WTC11 (cell line): ENCODE measurements at regions not wholly inside any gene's neighbourhood (a gene's known extent, or its start where the extent isn't known, plus 50 kb on each side); places are given as distances from the start of the nearest gene placed in this dataset.

Experiments used
- ATAC-seq: fragments of 200-7000 bp; cut with Tn5 transposase; 2 replicates; pipeline ENCODE4 v1.10.0; 2021; ENCODE audit warnings: mild to moderate bottlenecking, moderate library complexity
- CTCF ChIA-PET: fragments of 300-600 bp; sonication (Branson Sonifier 250); formaldehyde crosslinking; loops from one replicate; lab custom pipeline; 2021; ENCODE audit warnings: antibody characterized with exemption; lab: Charles Lee
- POLR2A ChIA-PET: fragments of 350-600 bp; sonication (Branson Sonifier 250); formaldehyde crosslinking; loops from one replicate; lab custom pipeline; 2021; ENCODE audit warnings: antibody characterized with exemption; lab: Charles Lee
- DNase-seq: peaks from one replicate; pipeline ENCODE4 v3.0.0; 2021; ENCODE audit warnings: low spot score
- H3K27ac Mint-ChIP-seq: 2 replicates; pipeline ENCODE4 v1.8.0; 2021; ENCODE audit warnings: mixed read lengths
- H3K27me3 Mint-ChIP-seq: 2 replicates; pipeline ENCODE4 v1.8.0; 2021; ENCODE audit warnings: low read depth, mild to moderate bottlenecking, moderate library complexity, mixed read lengths
- H3K36me3 Mint-ChIP-seq: 2 replicates; pipeline ENCODE4 v1.8.0; 2021; ENCODE audit warnings: mixed read lengths
- H3K4me1 Mint-ChIP-seq: 2 replicates; pipeline ENCODE4 v1.8.0; 2022; ENCODE audit warnings: mixed read lengths
- H3K4me3 Mint-ChIP-seq: 2 replicates; pipeline ENCODE4 v1.8.0; 2021; ENCODE audit warnings: mild to moderate bottlenecking, moderate library complexity, mixed read lengths
- H3K9me3 Mint-ChIP-seq: 2 replicates; pipeline ENCODE4 v1.8.0; 2021; ENCODE audit warnings: mixed read lengths
- FOXK1 ChIP-seq: sonication (generic); formaldehyde crosslinking; IDR thresholded peaks from 2 replicates; pipeline ENCODE4 v1.8.0; 2022; ENCODE audit warnings: mild to moderate bottlenecking, moderate library complexity, missing genetic modification reagents
- KAT7 ChIP-seq: sonication (generic); formaldehyde crosslinking; IDR thresholded peaks from 2 replicates; pipeline ENCODE4 v1.8.1; 2023; ENCODE audit warnings: missing genetic modification reagents, mild to moderate bottlenecking, borderline replicate concordance
- NFATC4 ChIP-seq: fragments of 250-450 bp; sonication (Bioruptor Pico); IDR thresholded peaks from 2 replicates; pipeline ENCODE4 v1.9.0; 2021; ENCODE audit warnings: mild to moderate bottlenecking
- NFYB ChIP-seq: sonication (generic); formaldehyde crosslinking; conservative IDR thresholded peaks from 2 replicates; pipeline ENCODE4 v1.8.0; 2022; ENCODE audit warnings: low read depth, missing genetic modification reagents
- NR1H2 ChIP-seq: sonication (generic); formaldehyde crosslinking; IDR thresholded peaks from 2 replicates; pipeline ENCODE4 v1.9.0; 2021; ENCODE audit warnings: mild to moderate bottlenecking, moderate library complexity, missing genetic modification reagents
- NR3C1 ChIP-seq: sonication (generic); formaldehyde crosslinking; conservative IDR thresholded peaks from 2 replicates; pipeline ENCODE4 v1.8.1; 2023; ENCODE audit warnings: low read depth, mild to moderate bottlenecking, missing genetic modification reagents
- RELA ChIP-seq: sonication (generic); formaldehyde crosslinking; IDR thresholded peaks from 2 replicates; pipeline ENCODE4 v1.8.1; 2022; ENCODE audit warnings: missing genetic modification reagents, mild to moderate bottlenecking, borderline replicate concordance
- RORB ChIP-seq: fragments of 250-450 bp; sonication (Bioruptor Pico); IDR thresholded peaks from 2 replicates; pipeline ENCODE4 v1.9.0; 2021; ENCODE audit warnings: mild to moderate bottlenecking
- TEAD1 ChIP-seq: sonication (generic); formaldehyde crosslinking; IDR thresholded peaks from 2 replicates; pipeline ENCODE4 v1.8.0; 2022; ENCODE audit warnings: mild to moderate bottlenecking, missing genetic modification reagents
- TEAD4 ChIP-seq: sonication (generic); formaldehyde crosslinking; IDR thresholded peaks from 2 replicates; pipeline ENCODE4 v1.8.0; 2022; ENCODE audit warnings: mild to moderate bottlenecking, missing genetic modification reagents
- ZNF416 ChIP-seq: fragments of 250-450 bp; sonication (Bioruptor Pico); IDR thresholded peaks from 2 replicates; pipeline ENCODE4 v1.9.0; 2021; ENCODE audit warnings: mild to moderate bottlenecking, inconsistent platforms
- TF ChIP-seq, protein P1 (sequence below): sonication (generic); formaldehyde crosslinking; IDR thresholded peaks from 2 replicates; pipeline ENCODE4 v1.8.0; 2023; ENCODE audit warnings: mild to moderate bottlenecking, missing genetic modification reagents
- TF ChIP-seq, protein P2 (sequence below): fragments of 200-600 bp; IDR thresholded peaks from 2 replicates; pipeline ENCODE4 v1.8.0; 2022; ENCODE audit warnings: antibody characterized with exemption
- TF ChIP-seq, protein P3 (sequence below): fragments of 250-450 bp; sonication (Bioruptor Pico); IDR thresholded peaks from 2 replicates; pipeline ENCODE4 v1.9.0; 2021; ENCODE audit warnings: mild to moderate bottlenecking
- TF ChIP-seq, protein P4 (sequence below): sonication (generic); formaldehyde crosslinking; IDR thresholded peaks from 2 replicates; pipeline ENCODE4 v1.8.0; 2023; ENCODE audit warnings: missing genetic modification reagents, mild to moderate bottlenecking, borderline replicate concordance
- TF ChIP-seq, protein P5 (sequence below): sonication (generic); formaldehyde crosslinking; IDR thresholded peaks from 2 replicates; pipeline ENCODE4 v1.8.1; 2022; ENCODE audit warnings: low read depth, mild to moderate bottlenecking, moderate library complexity, missing genetic modification reagents, borderline replicate concordance
- TF ChIP-seq, protein P6 (sequence below): sonication (generic); formaldehyde crosslinking; IDR thresholded peaks from 2 replicates; pipeline ENCODE4 v1.8.1; 2023; ENCODE audit warnings: mild to moderate bottlenecking, missing genetic modification reagents, borderline replicate concordance

DNA sequence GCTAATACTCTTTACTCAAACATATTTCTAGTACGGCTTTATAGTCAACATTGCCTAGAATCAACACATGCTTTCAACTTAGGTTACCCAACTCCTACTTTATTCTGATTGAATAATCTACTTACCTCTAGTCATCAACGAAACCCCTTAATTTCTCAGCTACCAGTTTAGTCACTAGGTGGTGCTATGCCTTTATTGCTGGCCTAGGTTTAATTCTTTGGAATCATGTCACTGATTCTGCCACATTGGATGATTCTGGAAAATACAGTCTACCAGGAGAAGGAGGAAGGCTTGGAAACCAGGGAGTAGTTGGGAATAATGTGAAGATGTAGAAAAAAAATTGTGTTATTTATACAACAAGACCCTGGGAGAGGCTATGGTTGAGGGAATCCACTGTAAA is 167.7 kb downstream of the DCAF12L2 start (continued):
- TF ChIP-seq, protein P1, sequence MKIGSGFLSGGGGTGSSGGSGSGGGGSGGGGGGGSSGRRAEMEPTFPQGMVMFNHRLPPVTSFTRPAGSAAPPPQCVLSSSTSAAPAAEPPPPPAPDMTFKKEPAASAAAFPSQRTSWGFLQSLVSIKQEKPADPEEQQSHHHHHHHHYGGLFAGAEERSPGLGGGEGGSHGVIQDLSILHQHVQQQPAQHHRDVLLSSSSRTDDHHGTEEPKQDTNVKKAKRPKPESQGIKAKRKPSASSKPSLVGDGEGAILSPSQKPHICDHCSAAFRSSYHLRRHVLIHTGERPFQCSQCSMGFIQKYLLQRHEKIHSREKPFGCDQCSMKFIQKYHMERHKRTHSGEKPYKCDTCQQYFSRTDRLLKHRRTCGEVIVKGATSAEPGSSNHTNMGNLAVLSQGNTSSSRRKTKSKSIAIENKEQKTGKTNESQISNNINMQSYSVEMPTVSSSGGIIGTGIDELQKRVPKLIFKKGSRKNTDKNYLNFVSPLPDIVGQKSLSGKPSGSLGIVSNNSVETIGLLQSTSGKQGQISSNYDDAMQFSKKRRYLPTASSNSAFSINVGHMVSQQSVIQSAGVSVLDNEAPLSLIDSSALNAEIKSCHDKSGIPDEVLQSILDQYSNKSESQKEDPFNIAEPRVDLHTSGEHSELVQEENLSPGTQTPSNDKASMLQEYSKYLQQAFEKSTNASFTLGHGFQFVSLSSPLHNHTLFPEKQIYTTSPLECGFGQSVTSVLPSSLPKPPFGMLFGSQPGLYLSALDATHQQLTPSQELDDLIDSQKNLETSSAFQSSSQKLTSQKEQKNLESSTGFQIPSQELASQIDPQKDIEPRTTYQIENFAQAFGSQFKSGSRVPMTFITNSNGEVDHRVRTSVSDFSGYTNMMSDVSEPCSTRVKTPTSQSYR = no peak
- TF ChIP-seq ZNF416 = no peak
- TF ChIP-seq, all 79 proteins: peak for 0

DNA sequence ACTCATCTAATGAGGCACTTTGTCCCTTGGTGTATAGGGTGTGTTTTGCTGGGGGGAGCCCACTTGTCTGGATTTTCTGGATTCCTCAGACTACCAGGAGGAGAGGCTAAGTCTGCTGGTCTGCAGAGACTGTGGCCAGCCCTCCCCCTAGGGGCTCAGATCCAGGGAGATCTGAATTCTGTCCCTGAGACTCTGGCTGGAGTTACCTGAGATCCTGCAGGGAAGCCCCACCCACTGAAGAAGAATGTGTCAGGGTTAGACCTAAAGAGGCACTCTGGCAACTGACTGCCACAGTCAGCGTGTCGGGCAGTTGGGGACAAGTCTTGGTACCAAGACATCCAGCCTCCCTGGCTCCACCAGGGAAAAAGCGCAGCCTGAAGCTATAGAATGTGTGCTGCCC is 138.9 kb downstream of the DCAF12L2 start:
- no peaks in the 10 kb centered on the region for H3K27me3 Mint-ChIP-seq
- no peak overlapping the region for H3K4me3 Mint-ChIP-seq
- no peaks in the 10 kb centered on the region for H3K36me3 Mint-ChIP-seq
- no peak overlapping the region for H3K27ac Mint-ChIP-seq
- no peaks in the 10 kb centered on the region for H3K9me3 Mint-ChIP-seq
- CTCF ChIA-PET = no interaction called here
- no peak for DNase-seq
- POLR2A ChIA-PET = no interaction called here
- H3K4me1 Mint-ChIP-seq = peaks cover 13% of the 10 kb centered on the region
- ATAC-seq = peak; percentile 73
- TF ChIP-seq NR3C1 (CRISPR knock-in tag) (no peak), KAT7 (CRISPR knock-in tag) (no peak), ZNF416 (no peak), TEAD4 (CRISPR knock-in tag) (no peak), FOXK1 (no peak), RELA (CRISPR knock-in tag) (no peak), NR1H2 (CRISPR knock-in tag) (no peak)
- TF ChIP-seq, protein P2, sequence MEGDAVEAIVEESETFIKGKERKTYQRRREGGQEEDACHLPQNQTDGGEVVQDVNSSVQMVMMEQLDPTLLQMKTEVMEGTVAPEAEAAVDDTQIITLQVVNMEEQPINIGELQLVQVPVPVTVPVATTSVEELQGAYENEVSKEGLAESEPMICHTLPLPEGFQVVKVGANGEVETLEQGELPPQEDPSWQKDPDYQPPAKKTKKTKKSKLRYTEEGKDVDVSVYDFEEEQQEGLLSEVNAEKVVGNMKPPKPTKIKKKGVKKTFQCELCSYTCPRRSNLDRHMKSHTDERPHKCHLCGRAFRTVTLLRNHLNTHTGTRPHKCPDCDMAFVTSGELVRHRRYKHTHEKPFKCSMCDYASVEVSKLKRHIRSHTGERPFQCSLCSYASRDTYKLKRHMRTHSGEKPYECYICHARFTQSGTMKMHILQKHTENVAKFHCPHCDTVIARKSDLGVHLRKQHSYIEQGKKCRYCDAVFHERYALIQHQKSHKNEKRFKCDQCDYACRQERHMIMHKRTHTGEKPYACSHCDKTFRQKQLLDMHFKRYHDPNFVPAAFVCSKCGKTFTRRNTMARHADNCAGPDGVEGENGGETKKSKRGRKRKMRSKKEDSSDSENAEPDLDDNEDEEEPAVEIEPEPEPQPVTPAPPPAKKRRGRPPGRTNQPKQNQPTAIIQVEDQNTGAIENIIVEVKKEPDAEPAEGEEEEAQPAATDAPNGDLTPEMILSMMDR = no peak
- TF ChIP-seq, protein P3, sequence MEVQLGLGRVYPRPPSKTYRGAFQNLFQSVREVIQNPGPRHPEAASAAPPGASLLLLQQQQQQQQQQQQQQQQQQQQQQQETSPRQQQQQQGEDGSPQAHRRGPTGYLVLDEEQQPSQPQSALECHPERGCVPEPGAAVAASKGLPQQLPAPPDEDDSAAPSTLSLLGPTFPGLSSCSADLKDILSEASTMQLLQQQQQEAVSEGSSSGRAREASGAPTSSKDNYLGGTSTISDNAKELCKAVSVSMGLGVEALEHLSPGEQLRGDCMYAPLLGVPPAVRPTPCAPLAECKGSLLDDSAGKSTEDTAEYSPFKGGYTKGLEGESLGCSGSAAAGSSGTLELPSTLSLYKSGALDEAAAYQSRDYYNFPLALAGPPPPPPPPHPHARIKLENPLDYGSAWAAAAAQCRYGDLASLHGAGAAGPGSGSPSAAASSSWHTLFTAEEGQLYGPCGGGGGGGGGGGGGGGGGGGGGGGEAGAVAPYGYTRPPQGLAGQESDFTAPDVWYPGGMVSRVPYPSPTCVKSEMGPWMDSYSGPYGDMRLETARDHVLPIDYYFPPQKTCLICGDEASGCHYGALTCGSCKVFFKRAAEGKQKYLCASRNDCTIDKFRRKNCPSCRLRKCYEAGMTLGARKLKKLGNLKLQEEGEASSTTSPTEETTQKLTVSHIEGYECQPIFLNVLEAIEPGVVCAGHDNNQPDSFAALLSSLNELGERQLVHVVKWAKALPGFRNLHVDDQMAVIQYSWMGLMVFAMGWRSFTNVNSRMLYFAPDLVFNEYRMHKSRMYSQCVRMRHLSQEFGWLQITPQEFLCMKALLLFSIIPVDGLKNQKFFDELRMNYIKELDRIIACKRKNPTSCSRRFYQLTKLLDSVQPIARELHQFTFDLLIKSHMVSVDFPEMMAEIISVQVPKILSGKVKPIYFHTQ (CRISPR knock-in tag) = no peak

DNA sequence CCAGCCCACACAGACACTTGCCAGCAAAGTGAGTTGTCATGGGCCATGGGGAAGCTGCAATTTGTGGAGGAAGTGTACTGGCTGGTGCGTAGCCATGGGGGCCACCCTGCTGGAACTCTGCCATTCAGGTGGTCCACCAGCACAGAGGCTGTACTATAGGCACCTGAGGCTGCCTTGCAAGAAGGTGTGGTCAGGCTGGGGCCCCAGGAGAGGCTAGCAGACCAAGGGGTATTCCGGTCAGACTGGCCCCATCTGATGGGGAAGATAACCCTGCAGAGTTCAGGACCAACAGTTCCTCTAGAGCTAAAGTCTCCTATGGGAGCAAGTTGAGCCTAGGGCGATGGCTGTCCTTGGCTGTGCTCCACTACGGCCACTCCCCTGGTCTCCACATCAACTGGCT is 136.1 kb downstream of the DCAF12L2 start:
- Mint-ChIP-seq H3K36me3 (no peaks in the 10 kb centered on the region), H3K4me1 (peaks cover 13% of the 10 kb centered on the region), H3K9me3 (no peaks in the 10 kb centered on the region), H3K27ac (no peak overlapping the region), H3K4me3 (no peak overlapping the region), H3K27me3 (no peaks in the 10 kb centered on the region)
- CTCF ChIA-PET = no interaction called here
- ATAC-seq = no peak
- POLR2A ChIA-PET = no interaction called here
- DNase-seq = no peak
- TF ChIP-seq RORB (CRISPR knock-in tag) (no peak), NR1H2 (CRISPR knock-in tag) (no peak), NFYB (no peak), TEAD1 (CRISPR knock-in tag) (no peak), NFATC4 (CRISPR knock-in tag) (no peak), FOXK1 (no peak)
- TF ChIP-seq, protein P4, sequence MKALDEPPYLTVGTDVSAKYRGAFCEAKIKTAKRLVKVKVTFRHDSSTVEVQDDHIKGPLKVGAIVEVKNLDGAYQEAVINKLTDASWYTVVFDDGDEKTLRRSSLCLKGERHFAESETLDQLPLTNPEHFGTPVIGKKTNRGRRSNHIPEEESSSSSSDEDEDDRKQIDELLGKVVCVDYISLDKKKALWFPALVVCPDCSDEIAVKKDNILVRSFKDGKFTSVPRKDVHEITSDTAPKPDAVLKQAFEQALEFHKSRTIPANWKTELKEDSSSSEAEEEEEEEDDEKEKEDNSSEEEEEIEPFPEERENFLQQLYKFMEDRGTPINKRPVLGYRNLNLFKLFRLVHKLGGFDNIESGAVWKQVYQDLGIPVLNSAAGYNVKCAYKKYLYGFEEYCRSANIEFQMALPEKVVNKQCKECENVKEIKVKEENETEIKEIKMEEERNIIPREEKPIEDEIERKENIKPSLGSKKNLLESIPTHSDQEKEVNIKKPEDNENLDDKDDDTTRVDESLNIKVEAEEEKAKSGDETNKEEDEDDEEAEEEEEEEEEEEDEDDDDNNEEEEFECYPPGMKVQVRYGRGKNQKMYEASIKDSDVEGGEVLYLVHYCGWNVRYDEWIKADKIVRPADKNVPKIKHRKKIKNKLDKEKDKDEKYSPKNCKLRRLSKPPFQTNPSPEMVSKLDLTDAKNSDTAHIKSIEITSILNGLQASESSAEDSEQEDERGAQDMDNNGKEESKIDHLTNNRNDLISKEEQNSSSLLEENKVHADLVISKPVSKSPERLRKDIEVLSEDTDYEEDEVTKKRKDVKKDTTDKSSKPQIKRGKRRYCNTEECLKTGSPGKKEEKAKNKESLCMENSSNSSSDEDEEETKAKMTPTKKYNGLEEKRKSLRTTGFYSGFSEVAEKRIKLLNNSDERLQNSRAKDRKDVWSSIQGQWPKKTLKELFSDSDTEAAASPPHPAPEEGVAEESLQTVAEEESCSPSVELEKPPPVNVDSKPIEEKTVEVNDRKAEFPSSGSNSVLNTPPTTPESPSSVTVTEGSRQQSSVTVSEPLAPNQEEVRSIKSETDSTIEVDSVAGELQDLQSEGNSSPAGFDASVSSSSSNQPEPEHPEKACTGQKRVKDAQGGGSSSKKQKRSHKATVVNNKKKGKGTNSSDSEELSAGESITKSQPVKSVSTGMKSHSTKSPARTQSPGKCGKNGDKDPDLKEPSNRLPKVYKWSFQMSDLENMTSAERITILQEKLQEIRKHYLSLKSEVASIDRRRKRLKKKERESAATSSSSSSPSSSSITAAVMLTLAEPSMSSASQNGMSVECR (CRISPR knock-in tag) = no peak
- TF ChIP-seq, protein P5, sequence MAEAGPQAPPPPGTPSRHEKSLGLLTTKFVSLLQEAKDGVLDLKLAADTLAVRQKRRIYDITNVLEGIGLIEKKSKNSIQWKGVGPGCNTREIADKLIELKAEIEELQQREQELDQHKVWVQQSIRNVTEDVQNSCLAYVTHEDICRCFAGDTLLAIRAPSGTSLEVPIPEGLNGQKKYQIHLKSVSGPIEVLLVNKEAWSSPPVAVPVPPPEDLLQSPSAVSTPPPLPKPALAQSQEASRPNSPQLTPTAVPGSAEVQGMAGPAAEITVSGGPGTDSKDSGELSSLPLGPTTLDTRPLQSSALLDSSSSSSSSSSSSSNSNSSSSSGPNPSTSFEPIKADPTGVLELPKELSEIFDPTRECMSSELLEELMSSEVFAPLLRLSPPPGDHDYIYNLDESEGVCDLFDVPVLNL (CRISPR knock-in tag) = no peak
- TF ChIP-seq, protein P6, sequence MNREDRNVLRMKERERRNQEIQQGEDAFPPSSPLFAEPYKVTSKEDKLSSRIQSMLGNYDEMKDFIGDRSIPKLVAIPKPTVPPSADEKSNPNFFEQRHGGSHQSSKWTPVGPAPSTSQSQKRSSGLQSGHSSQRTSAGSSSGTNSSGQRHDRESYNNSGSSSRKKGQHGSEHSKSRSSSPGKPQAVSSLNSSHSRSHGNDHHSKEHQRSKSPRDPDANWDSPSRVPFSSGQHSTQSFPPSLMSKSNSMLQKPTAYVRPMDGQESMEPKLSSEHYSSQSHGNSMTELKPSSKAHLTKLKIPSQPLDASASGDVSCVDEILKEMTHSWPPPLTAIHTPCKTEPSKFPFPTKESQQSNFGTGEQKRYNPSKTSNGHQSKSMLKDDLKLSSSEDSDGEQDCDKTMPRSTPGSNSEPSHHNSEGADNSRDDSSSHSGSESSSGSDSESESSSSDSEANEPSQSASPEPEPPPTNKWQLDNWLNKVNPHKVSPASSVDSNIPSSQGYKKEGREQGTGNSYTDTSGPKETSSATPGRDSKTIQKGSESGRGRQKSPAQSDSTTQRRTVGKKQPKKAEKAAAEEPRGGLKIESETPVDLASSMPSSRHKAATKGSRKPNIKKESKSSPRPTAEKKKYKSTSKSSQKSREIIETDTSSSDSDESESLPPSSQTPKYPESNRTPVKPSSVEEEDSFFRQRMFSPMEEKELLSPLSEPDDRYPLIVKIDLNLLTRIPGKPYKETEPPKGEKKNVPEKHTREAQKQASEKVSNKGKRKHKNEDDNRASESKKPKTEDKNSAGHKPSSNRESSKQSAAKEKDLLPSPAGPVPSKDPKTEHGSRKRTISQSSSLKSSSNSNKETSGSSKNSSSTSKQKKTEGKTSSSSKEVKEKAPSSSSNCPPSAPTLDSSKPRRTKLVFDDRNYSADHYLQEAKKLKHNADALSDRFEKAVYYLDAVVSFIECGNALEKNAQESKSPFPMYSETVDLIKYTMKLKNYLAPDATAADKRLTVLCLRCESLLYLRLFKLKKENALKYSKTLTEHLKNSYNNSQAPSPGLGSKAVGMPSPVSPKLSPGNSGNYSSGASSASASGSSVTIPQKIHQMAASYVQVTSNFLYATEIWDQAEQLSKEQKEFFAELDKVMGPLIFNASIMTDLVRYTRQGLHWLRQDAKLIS (CRISPR knock-in tag) = no peak
